CD4-positive, alpha-beta T cell treated with Interleukin-10 for 1 hour (primary cell): ENCODE measurements at regions not wholly inside any gene's neighbourhood (a gene's known extent, or its start where the extent isn't known, plus 50 kb on each side); places are given as distances from the start of the nearest gene placed in this dataset.

Experiments used
- DNase-seq: peaks from one replicate; pipeline ENCODE4 v3.0.0-alpha.2; 2020

DNA sequence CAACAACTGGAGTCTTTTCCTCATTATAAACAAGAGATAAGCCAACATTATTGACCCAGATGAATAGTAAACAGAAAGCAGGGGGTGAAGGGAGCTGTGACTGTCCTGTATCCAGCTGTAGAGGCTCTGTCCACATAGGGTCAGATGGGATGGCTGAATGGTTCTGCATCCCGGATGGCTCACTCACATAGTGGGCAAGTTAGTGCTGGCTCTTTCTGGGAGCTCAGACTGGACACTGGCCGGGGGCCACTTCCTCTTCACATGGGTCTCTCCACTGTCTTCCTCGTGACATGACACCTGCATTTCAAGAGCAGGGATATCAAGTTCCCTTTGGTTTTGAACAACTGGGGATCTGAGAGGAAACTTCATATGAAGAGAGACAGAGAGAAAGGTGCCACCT lies 969.6 kb upstream of the TMEM132C start:
- DNase-seq = no peak

DNA sequence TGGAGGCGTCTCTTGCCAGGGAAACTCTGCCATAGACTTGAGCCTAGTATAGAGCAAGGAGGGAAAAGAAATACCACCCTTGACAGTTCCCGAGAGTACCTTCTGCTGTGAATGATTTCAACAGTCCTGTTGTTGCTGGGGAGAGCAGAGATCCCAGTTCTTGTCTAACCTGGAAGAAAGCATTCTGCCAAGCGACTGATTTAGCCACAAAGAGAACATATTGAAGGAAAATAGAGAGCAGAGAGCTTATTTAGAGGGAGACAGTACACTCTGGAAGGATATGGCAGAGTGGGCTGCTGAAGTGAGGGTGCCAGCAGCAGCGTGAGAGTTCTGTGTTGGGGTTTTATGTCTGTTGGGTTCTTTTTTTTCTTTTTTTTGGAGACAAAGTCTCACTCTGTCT lies 966.9 kb upstream of the TMEM132C start:
- DNase-seq = no peak

DNA sequence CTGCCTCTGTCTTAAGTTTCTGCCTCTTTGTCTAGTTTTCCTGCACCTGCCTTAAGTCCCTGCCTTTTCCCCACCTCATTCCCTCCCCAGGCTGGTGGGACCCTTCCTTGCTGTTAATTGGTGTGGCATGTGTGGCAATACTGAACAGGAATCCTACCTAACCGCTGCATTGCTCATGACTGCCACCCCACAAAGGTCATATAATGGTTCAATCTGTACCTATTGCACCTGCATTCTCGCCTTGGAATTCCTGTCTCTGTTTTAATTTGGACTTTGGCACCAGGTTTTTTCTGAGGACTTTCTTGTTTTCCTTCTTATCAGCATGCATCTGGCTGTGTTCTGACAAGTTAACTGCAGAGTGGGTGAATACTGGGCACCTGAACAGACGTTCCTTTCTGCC lies 966.2 kb upstream of the TMEM132C start:
- DNase-seq = no peak

DNA sequence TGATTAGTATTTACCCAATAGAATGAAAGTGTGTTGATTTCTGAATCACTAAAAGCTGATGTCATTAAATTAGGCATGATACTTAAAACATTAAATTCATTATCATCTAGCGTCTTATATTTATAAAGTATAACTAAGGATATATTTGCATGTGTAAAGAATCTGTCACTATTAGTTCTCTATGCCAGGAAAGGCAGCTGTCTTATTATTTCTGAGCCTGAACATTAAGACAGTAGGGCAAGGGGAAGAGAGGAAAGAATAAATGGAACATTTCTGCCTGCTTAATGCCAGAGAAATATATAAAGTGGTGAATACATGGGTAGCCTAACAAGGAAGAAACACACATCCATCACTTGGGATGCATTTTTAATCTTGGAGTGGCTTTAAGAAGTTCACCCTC lies 965.1 kb upstream of the TMEM132C start:
- DNase-seq = no peak

DNA sequence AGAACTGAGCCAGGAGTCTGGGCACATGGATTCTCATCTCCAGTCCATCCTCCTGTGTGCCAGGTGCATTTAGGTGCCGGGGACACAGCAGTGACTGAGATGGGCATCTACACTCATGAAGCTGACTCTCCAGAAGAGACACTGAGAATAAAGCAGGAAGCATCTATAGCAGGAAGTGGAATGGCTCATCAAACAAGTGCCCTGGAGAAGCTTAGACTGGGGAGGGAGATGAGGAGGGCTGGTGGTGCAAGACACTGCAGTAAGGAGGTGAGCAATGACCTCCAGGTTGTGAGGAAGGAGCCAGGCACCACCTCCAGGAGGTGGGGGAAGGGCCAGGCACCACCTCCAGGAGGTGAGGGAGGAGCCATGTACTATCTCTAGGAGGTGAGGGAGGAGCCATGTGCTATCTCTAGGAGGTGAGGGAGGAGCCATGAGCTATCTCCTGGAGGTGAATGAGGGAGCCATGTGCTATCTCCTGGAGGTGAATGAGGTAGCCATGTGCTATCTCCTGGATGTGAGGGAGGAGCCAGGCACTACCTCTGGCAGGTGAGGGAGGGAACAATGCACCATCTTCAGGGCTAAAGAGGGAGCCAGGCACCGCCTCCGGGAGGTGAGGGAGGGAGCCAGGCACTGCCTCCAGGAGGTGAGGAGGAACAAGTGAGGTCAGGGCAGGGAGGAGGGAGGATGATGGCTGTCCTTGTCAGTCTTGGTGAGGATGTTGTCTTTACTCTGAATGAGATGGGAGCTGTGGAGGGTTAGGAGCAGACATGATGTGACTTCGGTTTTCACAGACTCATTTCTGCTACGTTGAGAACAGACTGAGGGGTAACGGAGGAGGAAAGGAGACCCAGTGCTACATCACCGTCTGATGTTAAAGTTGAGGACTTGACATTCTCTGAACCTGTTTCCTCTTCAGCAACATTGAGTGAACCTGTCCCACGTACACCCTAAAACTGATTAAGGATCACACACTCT lies 961.9 kb upstream of the TMEM132C start:
- DNase-seq = no peak

DNA sequence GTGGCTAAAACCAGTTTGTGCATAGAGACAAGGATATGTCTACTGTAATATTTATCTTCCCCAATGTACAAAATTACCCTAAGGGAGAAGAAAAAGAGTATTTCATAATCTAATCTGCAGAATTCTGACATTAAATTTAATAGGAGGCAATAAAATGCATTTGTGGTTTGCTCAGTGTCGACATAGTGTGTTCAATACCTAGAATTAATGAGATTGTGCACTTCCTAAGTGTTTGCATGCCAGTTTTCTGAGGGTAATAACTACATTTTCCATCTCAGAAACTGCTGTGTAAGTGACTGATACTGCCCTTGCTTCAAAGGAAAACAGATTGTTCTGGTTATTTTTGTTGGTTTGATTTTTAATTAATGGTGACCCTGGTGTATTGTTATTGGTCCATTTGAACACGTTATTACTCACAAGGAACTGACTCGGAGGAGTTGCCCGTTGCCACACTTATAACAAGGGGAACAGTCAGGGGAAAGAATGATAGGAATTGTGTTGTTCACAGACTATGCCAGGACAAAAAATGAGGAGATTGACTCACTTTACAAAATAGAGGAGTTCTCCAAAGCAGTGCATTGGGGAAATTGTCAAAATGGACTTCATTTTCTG lies 960.3 kb upstream of the TMEM132C start:
- DNase-seq = no peak

DNA sequence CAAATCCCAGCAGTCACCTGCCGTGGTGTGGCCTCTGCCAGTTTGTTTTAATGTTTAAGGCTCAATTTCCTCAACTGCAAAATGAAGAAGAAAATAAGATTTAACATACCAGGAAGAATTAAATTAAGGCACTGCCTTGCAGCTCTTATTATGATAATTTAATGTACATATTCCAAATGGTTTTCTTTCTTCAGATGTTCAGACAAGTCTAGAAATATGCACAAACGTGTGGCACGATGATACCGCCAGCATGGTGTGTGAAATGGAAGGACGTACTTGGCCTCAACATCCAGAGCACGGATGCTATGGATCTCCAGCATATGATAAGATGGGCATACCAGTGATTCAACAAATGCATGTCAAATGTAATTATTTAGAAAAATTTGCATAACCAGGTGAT lies 959.4 kb upstream of the TMEM132C start:
- DNase-seq = no peak

DNA sequence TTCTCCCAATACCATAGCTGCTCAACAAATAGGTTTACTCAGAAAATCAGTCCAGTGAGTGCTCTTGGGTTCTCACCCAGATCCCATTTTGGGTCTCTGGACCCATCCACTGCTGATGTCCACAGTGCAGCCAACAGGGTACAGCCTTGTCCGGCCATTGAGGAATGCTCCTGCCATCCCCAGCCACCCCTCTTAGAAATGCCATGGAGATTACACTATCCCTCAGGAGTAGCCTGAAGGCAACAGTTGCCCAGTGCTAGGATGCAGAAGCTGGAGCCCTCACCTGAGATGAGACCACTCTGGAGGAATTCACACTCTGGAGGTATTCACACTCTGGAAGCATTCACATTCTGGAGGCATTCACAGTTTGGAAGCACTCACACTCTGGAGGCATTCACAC lies 958.8 kb upstream of the TMEM132C start:
- no peak for DNase-seq

DNA sequence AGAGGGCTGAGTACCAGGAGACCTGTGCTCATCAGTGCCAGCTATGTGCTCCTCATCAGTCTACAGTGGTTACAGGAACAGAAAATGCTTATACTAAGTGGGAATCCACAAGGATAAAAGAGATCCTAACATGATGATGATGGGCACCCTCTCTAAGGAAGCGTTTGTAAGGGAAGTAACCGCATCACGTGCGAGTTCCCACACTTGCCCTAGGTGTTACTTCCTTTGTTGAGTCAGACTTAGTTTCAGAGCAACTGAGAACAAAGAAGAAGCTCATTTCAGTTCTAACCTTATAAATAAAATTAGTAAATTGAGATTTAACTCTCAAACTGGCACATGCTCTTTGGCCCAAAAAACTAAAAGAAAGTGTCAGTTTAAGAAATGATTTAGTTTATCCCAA lies 956.4 kb upstream of the TMEM132C start:
- DNase-seq = no peak

DNA sequence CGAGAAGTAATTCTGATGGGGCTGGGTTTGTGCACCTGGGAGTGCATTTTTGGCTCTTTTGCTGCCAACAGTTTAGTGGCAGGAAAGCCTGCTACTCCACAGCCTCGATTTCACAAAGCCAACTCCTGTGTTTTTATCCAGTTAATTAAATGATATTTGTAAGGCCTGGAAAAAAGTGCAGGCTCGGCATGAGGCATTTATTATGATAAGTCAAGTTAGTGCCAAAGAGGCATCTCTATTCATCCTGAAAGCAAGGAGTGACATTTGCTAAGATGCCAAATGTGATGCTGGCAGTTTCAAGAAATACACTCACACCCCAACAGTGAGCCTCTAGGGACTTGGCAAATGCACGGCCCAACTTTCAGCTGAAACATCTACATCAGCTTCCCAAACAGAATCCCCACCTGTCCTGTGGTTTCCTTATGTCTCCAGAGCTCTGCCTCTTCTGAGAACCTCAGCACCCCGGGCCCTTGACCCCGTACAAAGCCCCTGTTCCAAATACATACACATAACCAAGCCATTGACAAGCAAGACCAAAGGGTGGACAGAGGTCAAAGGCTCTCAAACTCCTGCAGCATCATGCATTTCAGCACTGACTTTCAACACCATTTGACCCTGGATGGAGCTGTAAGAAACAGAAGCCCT lies 955.1 kb upstream of the TMEM132C start:
- no peak for DNase-seq

DNA sequence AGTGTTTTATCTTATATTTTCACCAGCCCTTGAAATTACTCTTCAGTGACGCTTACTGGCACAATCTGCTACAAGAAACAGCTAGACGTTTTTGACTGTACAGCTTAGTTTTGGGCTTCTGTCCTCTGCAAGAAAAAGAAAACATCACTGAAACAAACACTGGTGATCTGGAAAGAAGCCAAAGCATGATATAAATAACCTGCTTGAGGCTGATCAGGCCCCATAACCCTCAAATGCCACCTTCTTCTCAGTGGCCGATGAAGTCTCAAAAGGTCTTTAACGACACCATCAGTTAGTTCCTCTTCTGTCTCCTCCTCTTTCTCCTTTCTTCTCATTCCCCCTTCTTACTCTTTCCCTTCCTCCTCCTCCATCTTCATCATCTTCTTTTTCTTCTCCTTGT lies 942.3 kb upstream of the TMEM132C start:
- DNase-seq = no peak

DNA sequence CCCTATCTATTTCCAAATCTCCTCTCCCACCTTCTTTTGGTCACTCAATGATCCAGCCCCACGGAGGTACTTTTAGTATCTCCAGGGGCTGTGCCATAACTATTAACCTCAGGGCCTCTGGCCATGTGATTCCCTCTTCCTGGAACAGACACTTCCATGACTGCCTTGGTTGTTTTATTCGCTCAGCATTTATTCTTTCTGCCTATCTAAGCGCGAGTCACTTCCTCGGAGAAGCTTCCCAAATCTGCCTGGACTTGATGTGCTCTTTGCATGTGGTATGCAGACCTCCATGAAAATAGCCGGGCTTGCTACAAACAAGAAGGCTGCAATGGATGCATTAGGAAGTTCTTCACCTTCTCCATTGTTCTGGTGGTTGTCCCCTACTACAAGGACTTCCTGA lies 939.0 kb upstream of the TMEM132C start:
- DNase-seq = no peak

DNA sequence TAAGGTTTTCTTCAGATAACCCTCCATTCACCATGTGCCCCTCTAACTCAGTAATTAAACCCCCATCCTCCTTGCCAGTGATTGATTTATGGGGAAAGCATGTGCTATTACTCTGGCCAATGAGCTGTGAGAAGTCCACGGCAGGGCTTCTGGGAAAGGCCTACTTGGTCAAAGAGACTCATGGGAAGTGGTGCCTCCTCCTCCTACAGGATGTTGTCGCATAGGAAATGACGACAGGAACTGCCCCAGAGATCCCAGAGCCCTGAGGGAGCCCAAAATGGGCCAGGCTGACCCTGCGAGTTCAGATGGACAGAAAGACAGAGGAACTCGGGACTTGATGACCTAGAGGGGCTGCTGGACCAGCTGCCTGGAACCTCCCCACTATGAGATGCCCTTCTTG lies 938.1 kb upstream of the TMEM132C start:
- no peak for DNase-seq

DNA sequence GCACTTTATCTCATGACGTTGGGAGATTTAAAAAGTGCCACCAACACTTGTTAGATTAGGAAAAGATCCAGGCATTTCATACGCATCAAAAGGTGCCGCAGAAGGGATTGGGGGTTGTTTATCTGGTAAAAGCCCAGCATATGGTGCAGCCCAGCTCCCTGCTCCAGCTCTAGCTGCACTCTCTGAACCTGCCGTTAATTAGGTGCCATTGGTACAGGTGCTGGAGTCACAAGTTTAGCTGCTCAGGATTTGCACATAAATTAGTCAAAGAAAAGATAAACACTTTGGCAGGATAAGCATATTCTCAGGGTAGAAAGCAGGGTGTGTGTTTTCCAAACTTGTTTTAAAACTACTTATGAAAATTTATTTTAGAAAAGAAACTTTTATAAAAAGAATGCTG lies 932.6 kb upstream of the TMEM132C start:
- no peak for DNase-seq

DNA sequence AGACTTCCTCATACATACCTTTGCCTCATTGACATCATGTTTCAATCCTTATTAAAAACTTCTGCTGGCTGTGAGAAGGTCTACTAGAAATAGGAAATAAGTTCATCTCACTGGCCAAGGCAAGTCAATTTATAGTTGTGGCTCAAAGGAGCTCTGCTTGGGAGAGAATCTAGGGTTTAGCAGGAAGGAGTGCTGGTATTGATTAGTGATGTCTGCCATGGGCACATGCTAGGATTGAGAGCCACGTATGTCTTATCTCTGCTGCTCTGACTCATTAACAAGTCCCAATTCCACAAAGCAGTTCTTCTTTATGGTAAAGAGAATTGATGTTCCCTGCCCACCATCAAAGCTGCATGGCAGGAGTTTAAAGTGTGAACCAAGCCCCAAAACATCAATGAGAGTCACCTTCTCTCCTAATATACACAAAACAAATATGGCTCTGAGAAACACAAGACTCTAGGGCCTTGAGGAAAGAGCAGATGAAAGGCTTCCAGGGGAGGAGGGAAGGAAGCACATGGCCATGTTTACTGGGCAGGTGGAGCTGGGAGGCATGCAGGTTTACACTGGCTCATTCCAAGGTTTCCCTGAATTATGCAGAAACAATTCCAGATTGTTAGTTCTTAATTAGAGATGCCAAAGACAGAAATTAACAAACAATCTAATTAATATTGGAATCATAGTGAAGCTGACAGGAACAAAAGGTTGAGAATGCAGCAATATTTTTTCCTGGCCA lies 931.9 kb upstream of the TMEM132C start:
- no peak for DNase-seq

DNA sequence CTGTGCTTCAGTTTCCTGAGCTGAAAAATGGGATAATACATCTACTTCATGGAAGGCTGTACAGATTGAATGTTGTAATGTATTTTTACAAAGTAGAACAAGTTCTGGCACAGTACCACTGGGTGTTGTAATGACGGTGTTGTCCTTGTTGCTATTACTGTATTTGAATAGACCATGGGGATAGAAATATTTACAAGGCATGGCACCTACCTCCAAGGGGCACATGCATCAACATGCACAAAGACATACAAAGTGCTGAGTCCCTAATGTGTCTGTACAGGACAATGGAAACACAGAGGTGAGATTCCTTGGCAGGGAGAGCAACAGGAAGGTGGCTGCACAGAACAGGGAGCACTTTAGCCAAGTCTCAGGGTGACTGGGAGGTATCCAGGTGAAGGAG lies 930.6 kb upstream of the TMEM132C start:
- DNase-seq = no peak

DNA sequence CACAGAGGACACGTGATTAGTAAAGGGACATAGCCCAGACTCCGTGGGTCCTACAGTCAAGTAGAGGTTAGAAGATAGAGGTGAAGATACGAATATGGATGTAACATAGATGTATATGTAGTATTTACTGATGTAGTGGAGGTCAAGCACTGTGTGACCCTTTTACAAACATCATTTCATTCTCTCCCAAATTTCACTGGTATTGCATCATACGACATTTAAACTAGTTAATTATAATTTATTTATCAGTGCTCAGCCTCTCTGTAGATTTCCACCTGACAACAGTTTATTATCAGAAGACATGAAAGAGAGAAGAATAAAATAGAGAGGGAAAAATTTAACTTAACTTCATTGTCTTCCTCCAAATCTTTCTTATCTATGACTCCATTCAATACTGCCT lies 927.9 kb upstream of the TMEM132C start:
- no peak for DNase-seq

DNA sequence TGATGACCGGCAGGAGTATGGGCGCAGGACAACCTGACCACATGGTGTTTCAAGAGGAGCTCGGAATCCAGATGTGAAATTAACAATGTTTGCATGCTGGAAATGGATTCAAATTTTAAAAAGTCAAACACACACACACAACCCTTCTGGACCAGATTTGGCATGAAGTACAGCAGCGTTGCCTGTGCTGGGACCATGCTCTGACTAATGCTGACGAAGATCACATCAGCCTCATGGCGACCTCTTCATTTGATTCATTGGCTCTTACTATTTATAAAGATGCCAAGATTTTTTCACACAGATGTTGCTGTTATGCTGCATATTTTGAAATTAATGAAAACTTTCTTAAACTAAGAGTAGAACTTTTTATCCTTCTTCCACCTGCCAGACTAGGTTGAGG lies 926.6 kb upstream of the TMEM132C start:
- no peak for DNase-seq

DNA sequence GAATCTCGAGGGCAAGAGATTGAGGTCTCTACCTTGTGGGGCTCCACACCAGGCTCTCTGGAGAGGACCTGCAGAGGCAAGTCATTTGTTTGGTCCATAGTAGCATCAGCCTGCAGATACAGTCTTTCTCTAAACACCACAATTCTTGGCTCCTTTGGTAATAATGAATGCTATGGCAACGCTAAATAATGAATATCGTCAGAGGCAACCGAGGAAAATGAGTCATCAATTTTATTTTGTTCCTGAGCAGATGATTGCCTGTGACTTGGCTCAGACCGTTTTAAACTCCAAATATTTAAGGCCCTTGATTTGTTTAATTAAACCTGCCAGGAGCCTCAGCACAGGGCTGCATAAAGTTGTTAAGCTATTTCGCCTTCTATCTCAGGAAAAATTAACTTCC lies 924.1 kb upstream of the TMEM132C start:
- no peak for DNase-seq

DNA sequence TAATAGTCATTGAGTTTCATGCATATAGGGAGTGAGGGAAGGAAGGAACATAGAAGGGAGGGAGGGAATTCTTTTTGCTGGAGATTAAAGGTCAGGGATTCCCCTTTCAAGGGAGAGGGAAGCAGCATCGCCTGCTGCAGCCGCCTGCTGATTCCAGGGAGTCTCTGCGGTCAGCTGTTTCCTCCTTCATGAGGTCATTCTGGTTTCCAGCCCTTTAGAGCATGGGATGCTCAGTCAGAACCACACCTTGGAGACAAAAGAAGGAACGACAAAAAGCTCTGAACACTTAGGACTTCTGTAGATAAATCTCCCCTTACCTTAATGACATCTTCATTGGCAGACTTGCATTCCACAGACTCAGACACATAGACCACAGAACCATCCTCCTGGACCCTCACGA lies 923.0 kb upstream of the TMEM132C start:
- DNase-seq = no peak

DNA sequence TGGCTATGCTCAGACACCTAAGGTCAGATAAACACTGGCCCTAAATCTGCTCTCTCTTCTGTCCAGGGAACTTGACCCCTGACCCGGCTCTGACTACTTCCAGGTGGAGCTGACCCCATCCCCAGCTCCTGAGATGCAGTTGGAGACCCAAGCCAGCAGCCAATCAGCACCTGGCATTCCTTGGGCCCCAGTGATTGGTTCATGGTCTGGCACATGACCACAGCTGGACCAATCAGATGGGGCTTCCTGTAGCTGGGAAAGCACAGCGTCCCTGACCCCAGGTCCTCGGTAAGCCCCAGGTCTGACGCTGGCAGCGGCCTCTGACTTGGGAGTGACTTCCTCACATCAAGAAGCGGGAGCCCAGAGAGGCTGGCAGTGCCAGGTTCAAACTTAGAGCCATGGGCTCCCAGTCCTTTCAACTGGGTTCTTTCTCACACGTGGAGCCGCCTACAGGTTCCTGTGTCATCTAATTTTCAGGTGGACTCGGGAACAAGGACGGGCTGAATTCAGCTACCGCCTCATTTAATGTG lies 915.4 kb upstream of the TMEM132C start:
- DNase-seq = no peak

DNA sequence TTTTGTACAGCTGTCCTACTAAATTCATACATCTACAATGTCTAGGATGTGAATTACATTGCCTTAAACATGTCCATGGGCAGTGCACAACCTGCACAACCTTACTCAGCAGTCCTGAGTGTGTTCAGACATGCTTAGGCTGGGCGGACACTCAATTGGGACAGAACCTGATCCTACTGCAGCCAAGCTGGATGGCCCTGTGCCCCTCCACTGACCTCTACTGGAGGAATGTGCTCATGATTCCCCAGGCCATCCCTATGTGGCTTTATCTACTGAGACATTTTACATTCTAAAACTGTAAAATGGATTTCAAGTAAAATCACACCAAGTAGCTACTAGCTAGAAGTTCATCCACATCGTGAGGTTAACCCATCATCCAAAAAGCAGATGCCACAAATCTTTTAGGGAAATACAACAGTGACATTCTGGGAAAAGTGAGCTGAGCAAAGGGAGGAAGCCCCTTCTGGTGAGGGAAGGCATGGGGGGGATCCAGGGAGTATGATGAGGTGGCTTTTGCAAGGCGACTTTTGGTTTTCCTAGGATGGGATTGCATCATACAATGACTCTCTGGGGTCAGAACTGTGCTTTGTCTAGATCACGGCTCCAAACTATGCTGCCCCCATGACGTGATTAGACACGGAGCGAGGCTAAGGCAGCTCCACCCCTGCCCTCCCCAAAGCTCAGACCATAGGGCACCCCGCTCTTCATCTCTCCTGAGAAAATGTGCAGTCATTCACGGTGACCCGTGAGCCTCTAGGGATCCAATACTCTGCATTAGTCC lies 911.7 kb upstream of the TMEM132C start:
- no peak for DNase-seq
